Pons (tissue), 1 donor: ENCODE measurements at regions not wholly inside any gene's neighbourhood (a gene's known extent, or its start where the extent isn't known, plus 50 kb on each side); places are given as distances from the start of the nearest gene placed in this dataset.
"Not testable (repeated sequence)": the region's sequence is repeated elsewhere in the genome, so short reads cannot be mapped to it uniquely, and the experiment has no call there.

Source experiments
- DNase-seq: peaks from one replicate; pipeline ENCODE4 v3.0.0-alpha.2; 2016; ENCODE audit warnings: low spot score

GRCh38 chr1:91605566-91605965, 104.9 kb downstream of the CDC7 start:
- no peak for DNase-seq

GRCh38 chr1:91606546-91607078, 106.0 kb downstream of the CDC7 start:
- DNase-seq: no peak

- DNase-seq: not testable (repeated sequence)
These were observed 107.0 kb downstream of the CDC7 start for GRCh38 chr1:91607686-91608085.

DNA sequence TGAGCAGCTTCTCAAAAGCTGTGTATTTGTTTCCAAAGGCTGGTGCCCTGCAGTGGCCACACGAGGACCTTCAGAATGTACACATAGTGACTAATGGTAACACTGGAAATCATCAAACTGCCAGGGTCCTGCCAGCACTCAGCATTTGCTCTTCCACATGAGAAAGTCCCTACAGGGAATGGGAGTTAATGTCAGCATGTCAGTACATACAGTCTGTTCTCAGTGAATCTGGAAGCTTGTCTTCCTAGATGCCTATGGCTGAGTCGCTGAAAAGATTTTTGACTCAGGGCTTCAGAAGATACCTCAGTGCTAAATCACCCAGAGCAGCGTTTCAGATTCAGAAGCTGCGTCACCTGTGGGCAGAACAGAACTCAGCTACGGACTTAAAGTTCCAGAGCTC, 108.2 kb downstream of the CDC7 start:
- DNase-seq: no peak

DNA sequence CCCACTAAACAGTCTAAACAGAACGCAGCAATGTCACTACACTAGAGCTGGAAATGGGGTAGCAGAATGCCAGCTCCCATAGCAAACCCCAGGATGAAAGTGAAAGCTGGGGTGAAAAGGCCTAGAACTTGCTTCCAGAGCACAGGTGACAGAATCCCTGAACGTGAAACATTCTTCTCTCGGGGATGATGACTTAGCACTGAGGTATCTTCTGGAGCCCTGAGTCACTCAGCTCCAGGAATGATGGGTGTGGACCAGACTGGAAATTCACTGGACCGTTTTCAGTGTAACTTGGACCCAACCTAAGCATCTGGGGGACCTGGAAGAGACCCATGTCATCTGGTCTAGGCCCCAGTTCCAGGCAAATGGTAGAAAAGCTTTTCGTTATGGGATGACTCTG, 108.9 kb downstream of the CDC7 start:
- DNase-seq: no peak

- DNase-seq: no peak
These were observed 109.5 kb downstream of the CDC7 start for GRCh38 chr1:91610102-91610501.

DNA sequence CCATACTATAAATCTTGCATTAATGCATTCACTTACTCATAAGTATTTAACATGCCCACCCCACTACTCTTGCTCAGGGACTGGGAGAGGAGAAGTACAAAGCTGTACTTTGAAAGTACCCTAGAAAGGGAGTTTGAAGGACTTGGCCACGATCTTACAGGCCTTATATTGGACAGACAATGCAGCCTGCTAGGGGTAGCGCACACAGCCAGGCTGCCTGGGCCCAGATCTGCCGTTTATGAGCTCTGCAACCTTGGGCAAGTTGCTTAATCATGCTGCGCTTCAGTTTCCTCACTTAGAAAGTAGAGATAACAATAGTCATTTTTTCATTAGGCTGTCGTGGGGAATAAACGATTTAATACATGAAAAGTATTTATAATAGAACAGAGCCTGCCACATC, 110.1 kb downstream of the CDC7 start:
- no peak for DNase-seq

GRCh38 chr1:91611483-91611917, 110.8 kb downstream of the CDC7 start:
- no peak for DNase-seq

- no peak for DNase-seq
These were observed 112.9 kb downstream of the CDC7 start for GRCh38 chr1:91613595-91613994.

- no peak for DNase-seq
These were observed 116.1 kb downstream of the CDC7 start for GRCh38 chr1:91616712-91617111.

DNA sequence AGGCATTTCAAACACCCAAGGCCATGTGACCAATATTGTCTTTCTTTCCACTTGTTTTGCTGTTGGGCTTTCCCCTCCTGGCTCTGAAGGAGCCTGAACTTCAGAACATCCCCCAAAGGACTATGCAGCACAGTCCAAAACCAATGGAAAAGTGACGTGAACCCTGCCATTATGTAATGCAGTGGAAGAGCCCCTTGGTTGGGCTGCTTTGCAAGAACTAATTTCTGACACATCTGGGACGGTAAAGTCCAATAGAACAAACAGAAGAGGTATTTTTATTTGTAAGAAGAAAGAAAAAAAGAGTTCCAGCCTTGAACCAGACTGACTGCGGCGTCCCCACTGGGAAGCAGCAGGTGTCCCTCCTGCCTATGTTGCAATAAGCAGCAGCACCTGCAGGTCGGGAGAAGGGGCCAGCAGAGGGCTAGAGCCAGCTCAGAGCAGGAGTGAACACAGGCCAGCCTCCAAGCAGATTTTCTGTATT, 116.7 kb downstream of the CDC7 start:
- DNase-seq: no peak

DNA sequence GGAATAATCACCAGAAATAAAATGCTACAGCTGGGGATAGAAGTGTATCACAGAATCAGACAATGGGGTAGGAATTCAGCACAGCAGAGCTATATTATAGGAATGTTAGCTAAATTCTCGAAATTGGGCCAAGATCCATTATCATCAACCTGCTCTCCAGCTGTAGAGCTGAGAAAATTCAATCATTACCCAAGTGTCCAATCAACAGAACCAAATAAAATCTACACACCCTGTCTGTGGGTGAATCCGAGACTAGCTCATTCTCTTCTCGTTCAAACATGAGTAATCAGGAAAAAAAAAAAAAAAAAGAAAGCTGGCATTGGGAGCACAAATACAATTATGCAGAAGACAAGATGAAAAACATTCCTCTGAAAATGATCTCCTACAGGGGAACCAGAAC, 119.2 kb downstream of the CDC7 start:
- no peak for DNase-seq

GRCh38 chr1:91621360-91621759, 120.7 kb downstream of the CDC7 start:
- no peak for DNase-seq

- peak; percentile 43 for DNase-seq
These were observed 121.3 kb downstream of the CDC7 start for GRCh38 chr1:91621907-91622306.

- DNase-seq: peak; percentile 60
These were observed 122.0 kb downstream of the CDC7 start for GRCh38 chr1:91622616-91623015.

DNA sequence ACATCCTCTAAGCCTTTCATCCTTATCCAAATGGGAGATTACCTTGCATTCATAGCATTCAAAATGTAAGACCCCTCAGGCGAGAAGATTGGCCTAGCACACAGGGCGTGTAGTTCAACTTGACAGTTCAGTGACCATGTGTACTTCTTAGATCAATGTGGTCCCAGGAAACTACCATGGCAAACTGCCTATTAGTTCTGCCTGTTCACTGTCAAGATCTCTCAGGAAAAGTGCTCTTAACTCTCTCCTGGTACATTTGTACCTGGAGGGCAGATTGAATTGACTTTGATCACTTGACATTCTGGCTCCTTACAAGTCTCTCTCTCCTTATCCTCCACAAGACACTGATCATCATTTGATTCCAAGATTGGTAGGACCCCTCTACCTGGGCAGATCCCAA, 122.4 kb downstream of the CDC7 start:
- no peak for DNase-seq

DNA sequence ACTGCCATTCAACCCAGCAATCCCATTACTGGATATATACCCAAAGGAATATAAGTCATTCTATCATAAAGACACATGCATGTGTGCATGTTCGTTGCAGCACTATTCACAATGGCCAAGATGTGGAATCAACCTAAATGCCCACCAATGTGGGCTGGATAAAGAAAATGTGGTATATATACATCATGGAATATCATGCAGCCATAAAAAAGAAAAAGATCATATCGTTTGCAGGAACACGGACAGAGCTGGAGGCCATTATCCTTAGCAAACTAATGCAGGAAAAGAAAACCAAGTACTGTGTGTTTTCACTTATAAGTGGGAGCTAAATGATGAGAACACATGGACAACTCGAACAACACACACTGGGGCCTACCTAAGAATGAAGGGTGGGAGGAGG, 123.7 kb downstream of the CDC7 start:
- no peak for DNase-seq
